ENCODE measurements at regions not wholly inside any gene's neighbourhood (a gene's known extent, or its start where the extent isn't known, plus 50 kb on each side); places are given as distances from the start of the nearest gene placed in this dataset.

GRCh38 chr3:27567251-27567650 lies 83.1 kb upstream of the SLC4A7 start:
- CTCF ChIA-PET: interaction anchor here (0.5 kb wide), 1 partner anchor 12 kb away, joined by 5 read pairs; no protein-coding TSS in a partner anchor
- intact Hi-C loops (cut with micrococcal nuclease; ENCODE audit: unreplicated experiment): no loop called here
- H3K36me3 Mint-ChIP-seq (ENCODE audit: insufficient read depth, unreplicated experiment): no peaks in the 10 kb centered on the region
- H3K27ac Mint-ChIP-seq (ENCODE audit: unreplicated experiment): no peak overlapping the region
- no peak for DNase-seq
- H3K27me3 Mint-ChIP-seq (ENCODE audit: unreplicated experiment): no peaks in the 10 kb centered on the region
- H3K4me1 Mint-ChIP-seq (ENCODE audit: low read depth, unreplicated experiment): no peaks in the 10 kb centered on the region
- TF ChIP-seq, protein P1, sequence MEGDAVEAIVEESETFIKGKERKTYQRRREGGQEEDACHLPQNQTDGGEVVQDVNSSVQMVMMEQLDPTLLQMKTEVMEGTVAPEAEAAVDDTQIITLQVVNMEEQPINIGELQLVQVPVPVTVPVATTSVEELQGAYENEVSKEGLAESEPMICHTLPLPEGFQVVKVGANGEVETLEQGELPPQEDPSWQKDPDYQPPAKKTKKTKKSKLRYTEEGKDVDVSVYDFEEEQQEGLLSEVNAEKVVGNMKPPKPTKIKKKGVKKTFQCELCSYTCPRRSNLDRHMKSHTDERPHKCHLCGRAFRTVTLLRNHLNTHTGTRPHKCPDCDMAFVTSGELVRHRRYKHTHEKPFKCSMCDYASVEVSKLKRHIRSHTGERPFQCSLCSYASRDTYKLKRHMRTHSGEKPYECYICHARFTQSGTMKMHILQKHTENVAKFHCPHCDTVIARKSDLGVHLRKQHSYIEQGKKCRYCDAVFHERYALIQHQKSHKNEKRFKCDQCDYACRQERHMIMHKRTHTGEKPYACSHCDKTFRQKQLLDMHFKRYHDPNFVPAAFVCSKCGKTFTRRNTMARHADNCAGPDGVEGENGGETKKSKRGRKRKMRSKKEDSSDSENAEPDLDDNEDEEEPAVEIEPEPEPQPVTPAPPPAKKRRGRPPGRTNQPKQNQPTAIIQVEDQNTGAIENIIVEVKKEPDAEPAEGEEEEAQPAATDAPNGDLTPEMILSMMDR (IDR thresholded peaks at IDR 0.05; ENCODE audit: unreplicated experiment): no peak
- H3K4me3 Mint-ChIP-seq (ENCODE audit: low read depth, unreplicated experiment): no peak overlapping the region
- no TSS peak for BruUV-seq (replicated peaks)
- no peaks in the 10 kb centered on the region for H3K9me3 Mint-ChIP-seq (ENCODE audit: low read depth, unreplicated experiment)

GRCh38 chr3:27565201-27565852 lies 81.1 kb upstream of the SLC4A7 start:
- Mint-ChIP-seq H3K9me3 (ENCODE audit: low read depth, unreplicated experiment) (no peaks in the 10 kb centered on the region), H3K27ac (ENCODE audit: unreplicated experiment) (no peak overlapping the region), H3K4me3 (ENCODE audit: low read depth, unreplicated experiment) (no peak overlapping the region), H3K36me3 (ENCODE audit: insufficient read depth, unreplicated experiment) (no peaks in the 10 kb centered on the region), H3K4me1 (ENCODE audit: low read depth, unreplicated experiment) (no peaks in the 10 kb centered on the region), H3K27me3 (ENCODE audit: unreplicated experiment) (no peaks in the 10 kb centered on the region)
- TF ChIP-seq, protein P1 (IDR thresholded peaks at IDR 0.05; ENCODE audit: unreplicated experiment): no peak
- intact Hi-C loops (cut with micrococcal nuclease; ENCODE audit: unreplicated experiment): no loop called here
- BruUV-seq (replicated peaks): no TSS peak
- no peak for DNase-seq
- CTCF ChIA-PET: no interaction called here

- no TSS peak for BruUV-seq (replicated peaks)
- TF ChIP-seq, protein P1 (IDR thresholded peaks at IDR 0.05; ENCODE audit: unreplicated experiment): no peak
- DNase-seq: no peak
- CTCF ChIA-PET: no interaction called here
- Mint-ChIP-seq H3K27me3 (ENCODE audit: unreplicated experiment) (no peaks in the 10 kb centered on the region), H3K27ac (ENCODE audit: unreplicated experiment) (no peak overlapping the region), H3K36me3 (ENCODE audit: insufficient read depth, unreplicated experiment) (no peaks in the 10 kb centered on the region), H3K9me3 (ENCODE audit: low read depth, unreplicated experiment) (no peaks in the 10 kb centered on the region), H3K4me3 (ENCODE audit: low read depth, unreplicated experiment) (no peak overlapping the region), H3K4me1 (ENCODE audit: low read depth, unreplicated experiment) (no peaks in the 10 kb centered on the region)
- intact Hi-C loops (cut with micrococcal nuclease; ENCODE audit: unreplicated experiment): no loop called here
These were observed 77.4 kb upstream of the SLC4A7 start for GRCh38 chr3:27561576-27561975.

DNA sequence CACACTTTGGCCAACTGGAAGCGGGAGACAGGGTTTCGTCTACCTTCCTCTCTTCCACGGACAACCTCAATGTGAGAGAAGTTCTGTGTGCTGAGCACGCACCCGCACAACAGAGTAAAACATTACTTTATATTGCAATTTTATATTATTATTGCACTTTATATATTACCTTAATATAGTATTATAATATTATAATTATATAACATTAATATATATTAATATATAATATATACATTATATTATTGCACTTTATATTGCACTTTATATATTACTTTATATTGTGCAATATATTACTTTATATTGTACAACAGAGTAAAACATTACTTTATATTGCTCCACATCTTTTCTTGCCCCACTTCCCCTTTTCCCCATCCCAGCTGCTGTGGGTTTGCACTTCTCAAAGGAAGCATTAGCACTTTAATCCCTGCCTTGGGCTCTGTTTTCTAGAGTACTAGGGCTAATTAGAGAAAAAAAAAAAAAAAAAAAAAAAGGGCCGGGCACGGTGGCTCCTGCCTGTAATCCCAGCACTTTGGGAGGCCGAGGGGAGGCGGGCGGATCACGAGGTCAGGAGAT lies 76.4 kb upstream of the SLC4A7 start:
- no TSS peak for BruUV-seq (replicated peaks)
- Mint-ChIP-seq H3K9me3 (ENCODE audit: low read depth, unreplicated experiment) (no peaks in the 10 kb centered on the region), H3K27ac (ENCODE audit: unreplicated experiment) (no peak overlapping the region), H3K36me3 (ENCODE audit: insufficient read depth, unreplicated experiment) (no peaks in the 10 kb centered on the region), H3K27me3 (ENCODE audit: unreplicated experiment) (no peaks in the 10 kb centered on the region), H3K4me3 (ENCODE audit: low read depth, unreplicated experiment) (no peak overlapping the region), H3K4me1 (ENCODE audit: low read depth, unreplicated experiment) (no peaks in the 10 kb centered on the region)
- DNase-seq: no peak
- TF ChIP-seq, protein P1 (IDR thresholded peaks at IDR 0.05; ENCODE audit: unreplicated experiment): no peak
- CTCF ChIA-PET: interaction anchor here (0.7 kb wide), 1 partner anchor 462 kb away, joined by 11 read pairs; no protein-coding TSS in a partner anchor
- intact Hi-C loops (cut with micrococcal nuclease; ENCODE audit: unreplicated experiment): no loop called here
